ENCODE measurements at regions not wholly inside any gene's neighbourhood (a gene's known extent, or its start where the extent isn't known, plus 50 kb on each side); places are given as distances from the start of the nearest gene placed in this dataset.
"Not testable (repeated sequence)": the region's sequence is repeated elsewhere in the genome, so short reads cannot be mapped to it uniquely, and the experiment has no call there.

DNA sequence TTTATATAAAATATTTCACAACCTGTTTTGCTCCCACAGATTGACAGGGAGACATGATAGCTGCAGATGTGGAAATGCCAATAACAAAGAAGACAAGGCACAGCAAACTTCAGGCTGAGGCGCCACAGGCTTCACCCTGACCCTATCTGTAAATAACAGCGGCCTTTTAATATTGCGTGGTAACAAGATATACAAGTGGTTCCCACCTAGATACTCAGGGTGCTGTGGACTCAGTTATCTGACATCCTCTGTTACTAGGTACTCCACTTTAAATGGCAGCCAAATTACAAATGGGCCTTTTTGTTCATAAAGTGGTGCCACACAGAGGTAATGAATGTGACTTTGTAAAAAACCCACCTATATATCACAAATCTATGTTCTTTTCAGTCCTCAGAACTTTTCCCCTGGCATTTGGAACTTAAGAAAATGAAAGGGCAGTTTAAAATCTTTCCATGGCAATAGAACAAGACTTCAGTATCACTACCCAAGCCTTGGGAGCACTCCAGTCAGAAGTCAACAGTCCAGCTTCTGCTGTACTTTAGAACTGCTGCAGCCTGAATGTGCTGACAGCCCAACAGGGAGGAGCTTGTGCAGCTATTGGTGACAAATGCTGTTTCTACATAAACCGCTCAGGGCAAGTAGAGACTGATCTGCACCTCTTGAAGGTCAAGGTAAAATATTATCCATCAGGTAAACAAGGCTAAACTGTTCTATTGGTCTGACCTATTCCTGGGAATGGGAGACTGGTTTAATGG lies 86.2 kb upstream of the DCD start:
- Histone ChIP-seq H3K4me3 (ENCODE audit: insufficient read depth, low read depth, low read length) (no peak overlapping the region), H3K36me3 (replicated peaks; ENCODE audit: control insufficient read depth, insufficient read depth, low read length) (no peaks in the 10 kb centered on the region), H3K27me3 (ENCODE audit: control insufficient read depth, insufficient read depth, low read length) (no peaks in the 10 kb centered on the region)
- no peak for DNase-seq

DNA sequence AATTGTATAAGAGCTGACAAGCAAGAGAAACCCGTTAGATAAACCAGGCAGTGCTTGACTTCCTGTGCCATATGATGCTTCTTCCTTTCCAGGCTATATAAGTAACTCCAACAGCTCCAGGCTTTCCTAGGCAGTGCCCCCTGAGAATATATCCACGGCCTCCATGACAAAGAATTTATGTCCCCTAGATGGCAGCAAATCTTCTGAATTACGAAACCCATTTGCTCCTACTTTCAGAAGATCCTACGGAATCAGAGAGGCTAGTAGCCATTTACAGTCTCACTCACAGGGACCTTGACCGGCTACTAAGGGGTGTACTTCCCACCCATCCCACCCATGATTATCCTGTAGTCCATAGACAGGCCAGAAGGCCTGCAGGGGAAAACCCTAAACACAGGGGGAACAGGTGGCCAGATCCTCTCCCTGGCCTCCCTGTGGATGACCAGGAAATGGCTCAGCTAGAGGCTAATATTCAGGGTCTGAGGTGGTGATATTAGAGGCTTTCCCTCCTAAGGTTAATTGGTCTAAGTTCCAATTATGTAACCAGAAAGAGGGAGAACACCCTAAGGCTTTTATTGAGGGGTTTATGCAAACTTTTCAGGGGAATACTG lies 77.2 kb upstream of the DCD start:
- H3K36me3 ChIP-seq (replicated peaks; ENCODE audit: control insufficient read depth, insufficient read depth, low read length) = no peaks in the 10 kb centered on the region

DNA sequence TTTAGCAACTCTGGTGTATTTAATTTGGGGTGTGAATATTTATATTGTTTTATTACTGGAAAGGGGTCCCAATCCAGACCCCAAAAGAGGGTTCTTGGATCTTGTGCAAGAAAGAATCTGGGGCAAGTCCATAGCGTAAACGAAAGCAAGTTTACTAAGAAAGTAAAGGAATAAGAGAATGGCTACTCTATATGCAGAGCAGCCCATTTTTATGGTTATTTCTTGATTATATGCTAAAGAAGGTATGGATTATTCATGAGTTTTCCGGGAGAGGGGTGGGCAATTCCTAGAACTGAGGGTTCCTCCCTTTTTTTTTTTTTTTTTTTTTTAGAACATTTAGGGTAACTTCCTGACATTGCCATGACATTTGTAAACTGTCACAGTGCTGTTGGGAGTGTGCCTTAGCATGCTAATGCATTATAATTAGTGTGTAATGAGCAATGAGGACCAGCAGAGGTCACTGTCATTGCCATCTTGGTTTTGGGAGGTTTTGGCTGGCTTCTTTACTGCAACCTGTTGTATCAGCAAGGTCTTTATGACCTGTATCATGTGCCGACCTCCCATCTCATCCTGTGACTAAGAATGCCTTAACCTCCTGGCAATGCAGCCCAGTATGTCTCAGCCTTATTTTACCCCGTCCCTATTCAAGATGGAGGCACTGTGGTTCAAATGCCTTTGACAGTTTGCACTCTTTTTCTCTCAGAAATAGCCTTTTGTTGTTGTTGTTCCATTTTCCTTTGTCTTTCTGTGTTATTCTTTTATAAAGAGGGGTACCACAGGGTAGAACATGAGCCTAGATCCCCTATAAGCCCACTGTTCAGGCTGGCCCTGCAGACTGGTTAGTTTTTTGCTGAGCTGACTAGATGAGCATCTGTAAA lies 75.5 kb upstream of the DCD start:
- Histone ChIP-seq H3K36me3 (replicated peaks; ENCODE audit: control insufficient read depth, insufficient read depth, low read length) (no peaks in the 10 kb centered on the region), H3K27me3 (ENCODE audit: control insufficient read depth, insufficient read depth, low read length) (no peaks in the 10 kb centered on the region), H3K4me3 (ENCODE audit: insufficient read depth, low read depth, low read length) (no peak overlapping the region)
- DNase-seq = no peak

More for the DNA sequence above, 77.2 kb upstream of the DCD start:
- H3K4me3 ChIP-seq (ENCODE audit: insufficient read depth, low read depth, low read length) = no peak overlapping the region
- DNase-seq = no peak
- H3K27me3 ChIP-seq (ENCODE audit: control insufficient read depth, insufficient read depth, low read length) = no peaks in the 10 kb centered on the region

DNA sequence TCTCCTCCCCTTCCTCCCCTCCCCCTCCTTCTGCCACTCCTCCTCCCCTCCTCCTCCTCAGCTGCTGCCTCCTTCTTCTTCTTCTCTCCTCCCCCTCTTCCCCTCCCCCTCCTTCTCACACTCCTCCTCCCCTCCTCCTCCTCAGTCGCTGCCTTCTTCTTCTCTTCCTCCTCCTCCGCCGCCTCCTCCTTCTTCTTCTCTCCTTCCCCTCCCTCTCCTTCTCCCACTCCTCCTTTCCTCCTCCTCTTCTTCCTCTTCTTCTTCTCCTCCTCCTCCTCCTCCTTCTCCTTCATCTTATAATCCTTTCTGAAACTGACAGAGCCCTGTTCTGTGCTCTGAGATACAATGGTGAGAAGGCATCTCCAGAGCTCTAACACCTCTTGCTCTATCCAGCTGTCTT lies 73.1 kb upstream of the DCD start:
- Histone ChIP-seq H3K4me3 (ENCODE audit: insufficient read depth, low read depth, low read length) (no peak overlapping the region), H3K27me3 (ENCODE audit: control insufficient read depth, insufficient read depth, low read length) (no peaks in the 10 kb centered on the region), H3K36me3 (replicated peaks; ENCODE audit: control insufficient read depth, insufficient read depth, low read length) (no peaks in the 10 kb centered on the region)
- DNase-seq = no peak

DNA sequence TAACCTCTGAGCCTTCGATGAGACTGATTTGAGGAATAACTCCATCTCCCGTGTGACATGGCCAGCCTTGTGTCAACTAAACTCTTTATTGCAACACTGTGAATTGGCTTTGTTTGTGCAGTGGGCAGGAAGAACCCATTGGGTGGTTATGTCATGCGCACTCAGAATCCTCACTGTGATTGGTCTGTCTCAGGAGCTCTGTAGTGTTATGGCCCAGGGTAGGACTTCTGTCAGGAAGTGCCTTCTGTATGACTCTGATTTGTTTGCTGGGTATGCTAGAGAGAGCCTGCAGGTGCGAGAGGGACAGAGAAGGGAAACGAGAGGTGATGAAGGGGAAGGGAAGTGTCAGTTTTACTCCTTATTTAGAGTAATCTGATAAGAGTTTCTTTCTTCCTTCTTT lies 71.5 kb upstream of the DCD start:
- Histone ChIP-seq H3K27me3 (ENCODE audit: control insufficient read depth, insufficient read depth, low read length) (no peaks in the 10 kb centered on the region), H3K4me3 (ENCODE audit: insufficient read depth, low read depth, low read length) (no peak overlapping the region), H3K36me3 (replicated peaks; ENCODE audit: control insufficient read depth, insufficient read depth, low read length) (no peaks in the 10 kb centered on the region)
- no peak for DNase-seq

DNA sequence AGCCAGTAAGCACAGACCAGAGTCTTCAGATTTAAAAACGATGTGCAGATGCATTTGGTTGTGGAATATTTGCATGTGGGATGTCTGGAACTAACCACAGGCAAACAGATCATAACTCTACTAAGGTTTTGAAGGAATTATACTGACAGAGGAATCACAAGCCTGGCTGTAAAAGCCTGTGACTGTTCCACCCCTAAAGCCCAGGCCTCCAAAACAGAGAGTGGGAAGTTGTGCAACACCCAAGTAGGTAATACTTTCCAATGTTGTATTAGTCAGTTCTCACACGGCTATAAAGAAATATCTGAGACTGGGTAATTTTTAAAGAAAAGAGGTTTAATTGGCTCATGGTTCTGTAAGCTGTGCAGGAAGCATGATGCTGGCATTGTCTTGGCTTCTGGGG lies 68.1 kb upstream of the DCD start:
- H3K36me3 ChIP-seq (replicated peaks; ENCODE audit: control insufficient read depth, insufficient read depth, low read length) = no peaks in the 10 kb centered on the region
- DNase-seq = no peak
- no peaks in the 10 kb centered on the region for H3K27me3 ChIP-seq (ENCODE audit: control insufficient read depth, insufficient read depth, low read length)
- no peak overlapping the region for H3K4me3 ChIP-seq (ENCODE audit: insufficient read depth, low read depth, low read length)

- not testable (repeated sequence) for H3K4me3 ChIP-seq (ENCODE audit: insufficient read depth, low read depth, low read length); H3K27me3 ChIP-seq (ENCODE audit: control insufficient read depth, insufficient read depth, low read length); DNase-seq; H3K36me3 ChIP-seq (replicated peaks; ENCODE audit: control insufficient read depth, insufficient read depth, low read length)
These were observed 65.7 kb upstream of the DCD start for GRCh38 chr12:54713876-54714275.

GRCh38 chr12:54711669-54712068 lies 63.5 kb upstream of the DCD start:
- no peaks in the 10 kb centered on the region for H3K36me3 ChIP-seq (replicated peaks; ENCODE audit: control insufficient read depth, insufficient read depth, low read length)
- DNase-seq = no peak
- H3K4me3 ChIP-seq (ENCODE audit: insufficient read depth, low read depth, low read length) = no peak overlapping the region
- H3K27me3 ChIP-seq (ENCODE audit: control insufficient read depth, insufficient read depth, low read length) = no peaks in the 10 kb centered on the region

- Histone ChIP-seq H3K36me3 (replicated peaks; ENCODE audit: control insufficient read depth, insufficient read depth, low read length) (no peaks in the 10 kb centered on the region), H3K27me3 (ENCODE audit: control insufficient read depth, insufficient read depth, low read length) (no peaks in the 10 kb centered on the region), H3K4me3 (ENCODE audit: insufficient read depth, low read depth, low read length) (no peak overlapping the region)
- no peak for DNase-seq
These were observed 60.7 kb upstream of the DCD start for GRCh38 chr12:54708826-54709225.

- DNase-seq = no peak
- Histone ChIP-seq H3K27me3 (ENCODE audit: control insufficient read depth, insufficient read depth, low read length) (no peaks in the 10 kb centered on the region), H3K4me3 (ENCODE audit: insufficient read depth, low read depth, low read length) (no peak overlapping the region), H3K36me3 (replicated peaks; ENCODE audit: control insufficient read depth, insufficient read depth, low read length) (no peaks in the 10 kb centered on the region)
These were observed 56.0 kb upstream of the DCD start for GRCh38 chr12:54704202-54704601.

DNA sequence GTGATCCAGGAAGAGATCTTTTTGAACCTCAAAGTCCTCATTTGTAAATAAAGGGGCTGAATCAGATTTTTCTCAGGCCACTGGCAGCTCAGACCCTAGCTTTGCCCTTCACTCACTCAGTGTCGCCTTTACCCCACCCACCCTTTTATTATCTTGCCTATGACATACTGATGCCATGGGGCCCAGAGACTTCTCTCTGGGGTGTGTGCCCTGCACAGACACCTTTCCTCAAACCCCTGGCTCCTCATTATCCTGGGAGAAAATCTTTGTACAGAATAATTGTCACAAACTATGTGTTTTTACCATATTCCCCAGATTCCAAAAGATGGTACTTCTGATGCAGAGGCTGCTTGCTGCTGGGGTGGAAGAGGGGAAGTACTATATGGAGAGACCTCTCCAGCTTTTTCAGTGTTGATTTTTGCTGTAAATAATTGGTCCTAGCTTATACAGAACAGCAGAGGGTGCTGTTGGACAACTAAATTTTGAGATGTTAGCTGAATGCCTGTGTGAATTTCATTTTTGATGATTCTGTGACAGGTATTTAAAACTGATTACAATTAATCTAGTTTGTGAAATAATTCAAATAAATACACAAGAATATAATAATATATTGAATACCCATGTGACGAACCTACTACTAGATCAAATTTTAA lies 53.9 kb upstream of the DCD start:
- Histone ChIP-seq H3K4me3 (ENCODE audit: insufficient read depth, low read depth, low read length) (no peak overlapping the region), H3K36me3 (replicated peaks; ENCODE audit: control insufficient read depth, insufficient read depth, low read length) (no peaks in the 10 kb centered on the region), H3K27me3 (ENCODE audit: control insufficient read depth, insufficient read depth, low read length) (no peaks in the 10 kb centered on the region)
- DNase-seq = peak; percentile 49

- Histone ChIP-seq H3K27me3 (ENCODE audit: control insufficient read depth, insufficient read depth, low read length) (no peaks in the 10 kb centered on the region), H3K4me3 (ENCODE audit: insufficient read depth, low read depth, low read length) (no peak overlapping the region), H3K36me3 (replicated peaks; ENCODE audit: control insufficient read depth, insufficient read depth, low read length) (no peaks in the 10 kb centered on the region)
- DNase-seq = no peak
These were observed 52.7 kb upstream of the DCD start for GRCh38 chr12:54700849-54701248.

GRCh38 chr12:54700301-54700700 lies 52.1 kb upstream of the DCD start:
- Histone ChIP-seq H3K36me3 (replicated peaks; ENCODE audit: control insufficient read depth, insufficient read depth, low read length) (no peaks in the 10 kb centered on the region), H3K27me3 (ENCODE audit: control insufficient read depth, insufficient read depth, low read length) (no peaks in the 10 kb centered on the region), H3K4me3 (ENCODE audit: insufficient read depth, low read depth, low read length) (no peak overlapping the region)
- DNase-seq = no peak

Data from H7 (cell line).